IMR-90 (cell line): ENCODE measurements at regions not wholly inside any gene's neighbourhood (a gene's known extent, or its start where the extent isn't known, plus 50 kb on each side); places are given as distances from the start of the nearest gene placed in this dataset.

Experiments used
- ATAC-seq: fragments of 200-7000 bp; cut with Tn5 transposase; 2 replicates; pipeline ENCODE4 v1.9.1; 2020; ENCODE audit warnings: low read depth, mild to moderate bottlenecking, moderate library complexity
- BruUV-seq: library from RNA; stranded (reverse); fragments of 400-500 nt; replicated peaks from 2 replicates; lab custom pipeline; 2021; lab: Mats Ljungman, UMichigan
- CTCF ChIA-PET: fragments of 300-600 bp; formaldehyde crosslinking; extraction: SDS; loops from one replicate; lab custom pipeline; 2021; ENCODE audit warnings: antibody characterized with exemption; lab: Yijun Ruan, JAX
- POLR2A ChIA-PET: fragments of 300-600 bp; sonication (Branson Sonifier 250); formaldehyde crosslinking; loops from one replicate; lab custom pipeline; 2022; ENCODE audit warnings: antibody characterized with exemption; ENCODE audit not compliant: unreplicated experiment; lab: Charles Lee
- DNase-seq: peaks from one replicate; pipeline ENCODE4 v3.0.0; 2013
- H2AFZ ChIP-seq: replicated peaks from 2 replicates; pipeline ENCODE3; 2013; ENCODE audit warnings: low read length, mild to moderate bottlenecking; ENCODE audit not compliant: poor library complexity
- H2AK5ac ChIP-seq: 2 replicates; pipeline ENCODE4 v1.6.1; 2013; ENCODE audit warnings: low read depth, low read length, inconsistent platforms
- H2AK9ac ChIP-seq: replicated peaks from 2 replicates; pipeline ENCODE3; 2013; ENCODE audit warnings: mild to moderate bottlenecking, low read depth, low read length, moderate library complexity; ENCODE audit not compliant: poor library complexity
- H2BK120ac ChIP-seq: 2 replicates; pipeline ENCODE4 v1.6.1; 2013; ENCODE audit warnings: low read depth, low read length, inconsistent platforms
- H2BK15ac ChIP-seq: 3 replicates; pipeline ENCODE4 v1.6.1; 2013; ENCODE audit warnings: low read depth, low read length, inconsistent platforms
- H2BK20ac ChIP-seq: 2 replicates; pipeline ENCODE4 v1.6.1; 2013; ENCODE audit warnings: low read depth, mild to moderate bottlenecking, inconsistent platforms, low read length, moderate library complexity
- H2BK5ac ChIP-seq: 2 replicates; pipeline ENCODE4 v1.6.1; 2013; ENCODE audit warnings: mild to moderate bottlenecking, low read depth, low read length, inconsistent platforms; ENCODE audit not compliant: poor library complexity, severe bottlenecking
- H3K14ac ChIP-seq: replicated peaks from 2 replicates; pipeline ENCODE4 v1.6.1; 2013; ENCODE audit warnings: low read depth, low read length, inconsistent platforms
- H3K18ac ChIP-seq: 2 replicates; pipeline ENCODE4 v1.6.1; 2013; ENCODE audit warnings: low read depth, low read length, control low read depth
- H3K23ac ChIP-seq: 2 replicates; pipeline ENCODE4 v1.6.1; 2013; ENCODE audit warnings: low read depth, low read length, inconsistent platforms
- H3K27ac ChIP-seq: 2 replicates; pipeline ENCODE4 v1.5.1; 2013; ENCODE audit warnings: mild to moderate bottlenecking, control low read depth, low read length; ENCODE audit not compliant: insufficient read depth
- H3K27me3 ChIP-seq: 2 replicates; pipeline ENCODE4 v1.6.1; 2013; ENCODE audit warnings: low read length; ENCODE audit not compliant: control insufficient read depth, insufficient read depth
- H3K36me3 ChIP-seq: 2 replicates; pipeline ENCODE4 v1.6.1; 2013; ENCODE audit warnings: low read length, mixed read lengths; ENCODE audit not compliant: control insufficient read depth, insufficient read depth
- H3K4ac ChIP-seq: 2 replicates; pipeline ENCODE4 v1.6.1; 2013; ENCODE audit warnings: low read depth, low read length, inconsistent platforms
- H3K4me1 ChIP-seq: 2 replicates; pipeline ENCODE4 v1.6.1; 2013; ENCODE audit warnings: low read length, mixed read lengths; ENCODE audit not compliant: control insufficient read depth, insufficient read depth
- H3K4me2 ChIP-seq: 2 replicates; pipeline ENCODE4 v1.6.1; 2013; ENCODE audit warnings: low read depth, mild to moderate bottlenecking, control low read depth, low read length, moderate library complexity
- H3K4me3 ChIP-seq: 2 replicates; pipeline ENCODE4 v1.5.1; 2013; ENCODE audit warnings: low read depth, mild to moderate bottlenecking, control low read depth, low read length, moderate library complexity; ENCODE audit not compliant: insufficient read depth
- H3K56ac ChIP-seq: 2 replicates; pipeline ENCODE4 v1.6.1; 2013; ENCODE audit warnings: low read length, inconsistent platforms; ENCODE audit not compliant: insufficient read depth; ENCODE audit errors: extremely low read depth
- H3K79me1 ChIP-seq, 2 experiments: 2 replicates each; pipeline ENCODE4 v1.6.1; 2013; ENCODE audit warnings: low read length in 2 of 2, inconsistent platforms in 1 of 2, low read depth in 1 of 2
- H3K9ac ChIP-seq: 2 replicates; pipeline ENCODE4 v1.6.1; 2013; ENCODE audit warnings: low read depth, low read length, control low read depth
- H3K9me1 ChIP-seq: 2 replicates; pipeline ENCODE4 v1.6.1; 2013; ENCODE audit warnings: low read length, inconsistent platforms; ENCODE audit not compliant: insufficient read depth
- H3K9me3 ChIP-seq: 2 replicates; pipeline ENCODE4 v1.6.1; 2013; ENCODE audit warnings: low read length; ENCODE audit not compliant: control insufficient read depth, insufficient read depth
- H4K20me1 ChIP-seq: 2 replicates; pipeline ENCODE4 v1.6.1; 2013; ENCODE audit warnings: low read length, inconsistent platforms; ENCODE audit not compliant: insufficient read depth
- H4K5ac ChIP-seq: 2 replicates; pipeline ENCODE4 v1.6.1; 2013; ENCODE audit warnings: mild to moderate bottlenecking, low read depth, low read length, control low read depth
- H4K8ac ChIP-seq, 2 experiments: 2 replicates each; pipeline ENCODE4 v1.6.1; 2013; ENCODE audit warnings: low read depth in 2 of 2, low read length in 2 of 2, control low read depth in 1 of 2, inconsistent platforms in 1 of 2
- H4K91ac ChIP-seq: 2 replicates; pipeline ENCODE4 v1.6.1; 2013; ENCODE audit warnings: low read depth, low read length, inconsistent platforms; ENCODE audit not compliant: insufficient read depth
- BHLHE40 ChIP-seq: fragments of 150-350 bp; IDR thresholded peaks from 2 replicates; pipeline ENCODE4 v1.6.1; 2016; ENCODE audit warnings: mild to moderate bottlenecking, low read depth, low read length
- CEBPB ChIP-seq: IDR thresholded peaks from 2 replicates; pipeline ENCODE4 v1.6.1; 2012; ENCODE audit warnings: low read depth, low read length, improper control_type of control experiment
- CHD1 ChIP-seq: IDR thresholded peaks from 2 replicates; pipeline ENCODE4 v1.6.1; 2012; ENCODE audit warnings: low read depth, low read length, improper control_type of control experiment
- CTCF ChIP-seq: conservative IDR thresholded peaks from 2 replicates; pipeline ENCODE4 v1.5.1; 2012; ENCODE audit warnings: mild to moderate bottlenecking, low read depth, low read length, improper control_type of control experiment
- FOS ChIP-seq: fragments of 150-350 bp; IDR thresholded peaks from 2 replicates; pipeline ENCODE4 v1.6.1; 2016; ENCODE audit warnings: low read depth, low read length
- MAFK ChIP-seq: IDR thresholded peaks from 2 replicates; pipeline ENCODE4 v1.6.1; 2012; ENCODE audit warnings: low read depth, low read length, improper control_type of control experiment
- MAZ ChIP-seq: IDR thresholded peaks from 2 replicates; pipeline ENCODE4 v1.6.1; 2012; ENCODE audit warnings: low read depth, mild to moderate bottlenecking, low read length, improper control_type of control experiment, moderate library complexity, borderline replicate concordance
- MXI1 ChIP-seq: IDR thresholded peaks from 2 replicates; pipeline ENCODE4 v1.6.1; 2012; ENCODE audit warnings: low read depth, mild to moderate bottlenecking, low read length, moderate library complexity, borderline replicate concordance
- POLR2A ChIP-seq: IDR thresholded peaks from 2 replicates; pipeline ENCODE4 v1.6.1; 2012; ENCODE audit warnings: mild to moderate bottlenecking, low read depth, low read length
- RAD21 ChIP-seq: IDR thresholded peaks from 2 replicates; pipeline ENCODE4 v1.6.1; 2012; ENCODE audit warnings: low read length, improper control_type of control experiment
- RFX5 ChIP-seq: IDR thresholded peaks from 2 replicates; pipeline ENCODE4 v1.8.0; 2012; ENCODE audit warnings: low read depth, mild to moderate bottlenecking, low read length, moderate library complexity
- SMC3 ChIP-seq: fragments of 150-350 bp; IDR thresholded peaks from 2 replicates; pipeline ENCODE4 v1.6.1; 2016; ENCODE audit warnings: low read depth, mild to moderate bottlenecking, antibody characterized with exemption, low read length, moderate library complexity
- WGBS, 2 experiments: methylation state at CpG; one replicate each; pipeline versions ENCODE4 v1.1.5 to v1.1.7; 2013; ENCODE audit warnings: missing lambda C conversion rate in 2 of 2; ENCODE audit not compliant: insufficient read length in 1 of 2; ENCODE audit errors: extremely low coverage in 2 of 2; 5-methylcytosine and 5-hydroxymethylcytosine counted together
- dilution Hi-C: fragments of 300-500 bp; cut with HindIII; formaldehyde crosslinking; loops from one replicate; pipeline ENCODE4 v1.14.3; 2018; ENCODE audit warnings: low sequenced_read_pairs; ENCODE audit not compliant: unreplicated experiment
- in situ Hi-C: fragments of 300-500 bp; cut with MboI; formaldehyde crosslinking; loops from 3 replicates; pipeline ENCODE4 v1.14.3; 2019; ENCODE audit warnings: low sequenced_read_pairs, inconsistent platforms, mixed read lengths
- intact Hi-C: fragments of 100-400 bp; cut with micrococcal nuclease; formaldehyde crosslinking; loops from 2 replicates; pipeline ENCODE4 v1.10.0; 2022
- TF ChIP-seq, protein P1 (sequence below): fragments of 150-350 bp; IDR thresholded peaks from 2 replicates; pipeline ENCODE4 v1.6.1; 2016; ENCODE audit warnings: low read depth, mild to moderate bottlenecking, low read length, moderate library complexity, borderline replicate concordance
- TF ChIP-seq, protein P2 (sequence below): fragments of 150-350 bp; IDR thresholded peaks from 2 replicates; pipeline ENCODE4 v1.6.1; 2017; ENCODE audit warnings: mild to moderate bottlenecking, antibody characterized with exemption, low read length, low read depth

DNA sequence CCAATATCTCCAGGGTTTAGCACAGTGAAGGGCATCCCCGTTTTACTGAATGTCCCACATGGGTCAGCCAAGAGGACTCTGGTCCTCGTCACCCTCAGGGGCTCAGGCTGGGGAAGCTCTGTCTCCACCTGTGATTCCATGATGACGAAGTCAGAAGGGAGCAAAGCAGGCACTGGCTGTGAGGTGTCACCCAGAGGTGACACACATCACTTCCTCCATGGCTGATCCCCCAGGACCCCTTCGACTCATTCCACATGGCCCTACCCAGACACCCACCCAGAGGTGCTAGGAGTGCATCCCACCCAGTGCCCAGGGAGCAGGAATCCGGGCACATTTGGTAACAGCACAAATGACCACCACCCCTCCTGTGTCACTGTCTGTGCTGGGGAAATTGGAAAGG is 145.2 kb upstream of the VSTM2B start:
- Histone ChIP-seq H3K4me1 (no peaks in the 10 kb centered on the region), H2BK5ac (no peak overlapping the region), H3K56ac (no peak overlapping the region), H3K36me3 (no peaks in the 10 kb centered on the region), H2AFZ (no peak overlapping the region), H2AK5ac (no peak overlapping the region), H4K20me1 (no peaks in the 10 kb centered on the region), H3K4me2 (no peak overlapping the region), H4K5ac (no peak overlapping the region), H3K14ac (no peak overlapping the region), H4K8ac (no peak overlapping the region), H3K4me3 (no peak overlapping the region), H2BK20ac (no peak overlapping the region), H2BK15ac (no peak overlapping the region), H3K27me3 (no peaks in the 10 kb centered on the region), H4K91ac (no peak overlapping the region), H2BK120ac (no peak overlapping the region), H3K9ac (no peak overlapping the region), H3K9me3 (peaks cover 11% of the 10 kb centered on the region), H2AK9ac (no peak overlapping the region), H3K27ac (no peak overlapping the region), H3K79me1 (no peaks in the 10 kb centered on the region), H3K9me1 (no peaks in the 10 kb centered on the region), H3K23ac (no peak overlapping the region), H3K4ac (no peak overlapping the region), H3K18ac (no peak overlapping the region)
- ATAC-seq (no peak), DNase-seq (no peak)
- no TSS peak for BruUV-seq
- dilution Hi-C loops, result no loop called here
- intact Hi-C loops, result no loop called here
- in situ Hi-C loops, result no loop called here
- CTCF ChIA-PET, result no interaction called here
- POLR2A ChIA-PET, result no interaction called here
- 40% methylated on average over 1 of the region's 5 CpGs; no CpG with 5 or more reads in 1 of the 2 experiments for WGBS, 2 experiments
- TF ChIP-seq CTCF, result no peak
- TF ChIP-seq RAD21, result no peak
- TF ChIP-seq, protein P1, sequence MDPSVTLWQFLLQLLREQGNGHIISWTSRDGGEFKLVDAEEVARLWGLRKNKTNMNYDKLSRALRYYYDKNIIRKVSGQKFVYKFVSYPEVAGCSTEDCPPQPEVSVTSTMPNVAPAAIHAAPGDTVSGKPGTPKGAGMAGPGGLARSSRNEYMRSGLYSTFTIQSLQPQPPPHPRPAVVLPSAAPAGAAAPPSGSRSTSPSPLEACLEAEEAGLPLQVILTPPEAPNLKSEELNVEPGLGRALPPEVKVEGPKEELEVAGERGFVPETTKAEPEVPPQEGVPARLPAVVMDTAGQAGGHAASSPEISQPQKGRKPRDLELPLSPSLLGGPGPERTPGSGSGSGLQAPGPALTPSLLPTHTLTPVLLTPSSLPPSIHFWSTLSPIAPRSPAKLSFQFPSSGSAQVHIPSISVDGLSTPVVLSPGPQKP, result no peak
- TF ChIP-seq MXI1, result no peak
- no peak for TF ChIP-seq RFX5
- TF ChIP-seq FOS, result no peak
- no peak for TF ChIP-seq POLR2A
- TF ChIP-seq MAZ, result no peak
- TF ChIP-seq SMC3, result no peak
- no peak for TF ChIP-seq BHLHE40
- no peak for TF ChIP-seq MAFK
- no peak for TF ChIP-seq CEBPB
- no peak for TF ChIP-seq CHD1
- TF ChIP-seq, protein P2, sequence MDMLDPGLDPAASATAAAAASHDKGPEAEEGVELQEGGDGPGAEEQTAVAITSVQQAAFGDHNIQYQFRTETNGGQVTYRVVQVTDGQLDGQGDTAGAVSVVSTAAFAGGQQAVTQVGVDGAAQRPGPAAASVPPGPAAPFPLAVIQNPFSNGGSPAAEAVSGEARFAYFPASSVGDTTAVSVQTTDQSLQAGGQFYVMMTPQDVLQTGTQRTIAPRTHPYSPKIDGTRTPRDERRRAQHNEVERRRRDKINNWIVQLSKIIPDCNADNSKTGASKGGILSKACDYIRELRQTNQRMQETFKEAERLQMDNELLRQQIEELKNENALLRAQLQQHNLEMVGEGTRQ, result no peak
